Astrocyte (in vitro differentiated cells and primary cell): ENCODE measurements at regions not wholly inside any gene's neighbourhood (a gene's known extent, or its start where the extent isn't known, plus 50 kb on each side); places are given as distances from the start of the nearest gene placed in this dataset.

Experiments used
- DNase-seq: peaks from one replicate; pipeline ENCODE4 v3.0.0-alpha.2; 2010; ENCODE audit warnings: low read depth
- FAIRE-seq: peaks from 2 replicates; lab custom pipeline; 2011; peaks lifted over from hg19 to GRCh38; lab: Jason Lieb, UNC
- H2AFZ ChIP-seq: 2 replicates; pipeline ENCODE4 v1.6.0; 2012; ENCODE audit warnings: low read depth, low read length, inconsistent platforms
- H3K27ac ChIP-seq: 2 replicates; pipeline ENCODE4 v1.5.1; 2011; ENCODE audit warnings: low read depth, low read length, inconsistent platforms
- H3K27me3 ChIP-seq: 2 replicates; pipeline ENCODE4 v1.6.0; 2011; ENCODE audit warnings: low read length, inconsistent platforms; ENCODE audit not compliant: insufficient read depth
- H3K36me3 ChIP-seq: 2 replicates; pipeline ENCODE4 v1.5.1; 2011; ENCODE audit warnings: low read length, inconsistent platforms; ENCODE audit not compliant: insufficient read depth
- H3K4me1 ChIP-seq: 2 replicates; pipeline ENCODE4 v1.5.1; 2011; ENCODE audit warnings: low read length, inconsistent platforms; ENCODE audit not compliant: insufficient read depth
- H3K4me2 ChIP-seq: 2 replicates; pipeline ENCODE4 v1.6.0; 2012; ENCODE audit warnings: low read length, inconsistent platforms
- H3K4me3 ChIP-seq: 2 replicates; pipeline ENCODE4 v1.5.1; 2011; ENCODE audit warnings: low read depth, mild to moderate bottlenecking, low read length, inconsistent platforms; ENCODE audit not compliant: insufficient read depth
- H3K79me2 ChIP-seq: 2 replicates; pipeline ENCODE4 v1.6.0; 2012; ENCODE audit warnings: mild to moderate bottlenecking, low read length, inconsistent platforms; ENCODE audit not compliant: insufficient read depth
- H3K9ac ChIP-seq: 2 replicates; pipeline ENCODE4 v1.6.0; 2012; ENCODE audit warnings: mild to moderate bottlenecking, low read length, inconsistent platforms
- H3K9me3 ChIP-seq: 2 replicates; pipeline ENCODE4 v1.5.1; 2012; ENCODE audit warnings: low read depth, mild to moderate bottlenecking, low read length, inconsistent platforms; ENCODE audit not compliant: insufficient read depth
- H4K20me1 ChIP-seq: 2 replicates; pipeline ENCODE4 v1.6.0; 2012; ENCODE audit warnings: low read length, inconsistent platforms; ENCODE audit not compliant: insufficient read depth
- H3K27ac Mint-ChIP-seq: one replicate; pipeline ENCODE4 v1.8.0; 2021; ENCODE audit warnings: mild to moderate bottlenecking, mixed read lengths; ENCODE audit not compliant: unreplicated experiment
- H3K27me3 Mint-ChIP-seq: one replicate; pipeline ENCODE4 v1.8.0; 2021; ENCODE audit warnings: low read depth, mixed read lengths; ENCODE audit not compliant: unreplicated experiment
- H3K36me3 Mint-ChIP-seq: one replicate; pipeline ENCODE4 v1.8.0; 2021; ENCODE audit warnings: low read depth, mixed read lengths; ENCODE audit not compliant: unreplicated experiment
- H3K4me1 Mint-ChIP-seq: one replicate; pipeline ENCODE4 v1.8.0; 2021; ENCODE audit warnings: low read depth, mixed read lengths; ENCODE audit not compliant: unreplicated experiment
- H3K4me3 Mint-ChIP-seq: one replicate; pipeline ENCODE4 v1.8.0; 2021; ENCODE audit warnings: mild to moderate bottlenecking, moderate library complexity, mixed read lengths; ENCODE audit not compliant: unreplicated experiment
- H3K9me3 Mint-ChIP-seq: one replicate; pipeline ENCODE4 v1.8.0; 2021; ENCODE audit warnings: mild to moderate bottlenecking, mixed read lengths; ENCODE audit not compliant: unreplicated experiment
- EZH2 ChIP-seq: IDR thresholded peaks from 2 replicates; pipeline ENCODE4 v1.6.1; 2012; ENCODE audit warnings: mild to moderate bottlenecking, low read length, inconsistent platforms; ENCODE audit not compliant: insufficient read depth
- TF ChIP-seq, protein P1 (sequence below): IDR thresholded peaks from 2 replicates; pipeline ENCODE4 v1.5.1; 2011; ENCODE audit warnings: low read depth, mild to moderate bottlenecking, inconsistent platforms, low read length, moderate library complexity; ENCODE audit not compliant: insufficient read depth

DNA sequence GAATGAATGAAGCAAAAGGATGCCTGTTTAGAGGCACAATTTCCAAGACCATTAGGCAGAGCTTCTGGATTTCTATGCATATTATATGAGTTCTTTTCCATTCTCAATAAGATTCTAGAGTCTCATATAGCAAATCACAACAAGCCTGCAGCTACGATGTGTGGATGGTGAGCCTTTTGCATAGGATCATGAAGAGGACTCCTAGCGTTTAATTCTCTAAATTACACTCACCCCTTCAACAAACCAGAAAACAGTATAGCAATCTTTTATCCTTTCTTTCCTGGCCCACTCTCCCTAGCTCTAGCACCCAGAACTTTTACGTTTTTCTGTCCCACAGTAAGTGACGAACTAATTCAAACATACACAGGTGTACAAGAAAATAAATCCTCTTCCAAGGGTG, 293.1 kb upstream of the KLHL29 start:
- TF ChIP-seq, protein P1, sequence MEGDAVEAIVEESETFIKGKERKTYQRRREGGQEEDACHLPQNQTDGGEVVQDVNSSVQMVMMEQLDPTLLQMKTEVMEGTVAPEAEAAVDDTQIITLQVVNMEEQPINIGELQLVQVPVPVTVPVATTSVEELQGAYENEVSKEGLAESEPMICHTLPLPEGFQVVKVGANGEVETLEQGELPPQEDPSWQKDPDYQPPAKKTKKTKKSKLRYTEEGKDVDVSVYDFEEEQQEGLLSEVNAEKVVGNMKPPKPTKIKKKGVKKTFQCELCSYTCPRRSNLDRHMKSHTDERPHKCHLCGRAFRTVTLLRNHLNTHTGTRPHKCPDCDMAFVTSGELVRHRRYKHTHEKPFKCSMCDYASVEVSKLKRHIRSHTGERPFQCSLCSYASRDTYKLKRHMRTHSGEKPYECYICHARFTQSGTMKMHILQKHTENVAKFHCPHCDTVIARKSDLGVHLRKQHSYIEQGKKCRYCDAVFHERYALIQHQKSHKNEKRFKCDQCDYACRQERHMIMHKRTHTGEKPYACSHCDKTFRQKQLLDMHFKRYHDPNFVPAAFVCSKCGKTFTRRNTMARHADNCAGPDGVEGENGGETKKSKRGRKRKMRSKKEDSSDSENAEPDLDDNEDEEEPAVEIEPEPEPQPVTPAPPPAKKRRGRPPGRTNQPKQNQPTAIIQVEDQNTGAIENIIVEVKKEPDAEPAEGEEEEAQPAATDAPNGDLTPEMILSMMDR, result no peak
- TF ChIP-seq EZH2, result no peak
- H3K4me1 ChIP-seq, result no peaks in the 10 kb centered on the region
- peaks cover 3% of the 10 kb centered on the region for H3K4me1 Mint-ChIP-seq
- H3K4me3 Mint-ChIP-seq, result no peak overlapping the region
- peaks cover 14% of the 10 kb centered on the region for H3K27me3 Mint-ChIP-seq
- no peaks in the 10 kb centered on the region for H4K20me1 ChIP-seq
- H3K9ac ChIP-seq, result no peak overlapping the region
- no peaks in the 10 kb centered on the region for H3K79me2 ChIP-seq
- DNase-seq (no peak), FAIRE-seq (no peak)
- H2AFZ ChIP-seq, result no peak overlapping the region
- no peaks in the 10 kb centered on the region for H3K27me3 ChIP-seq
- H3K27ac ChIP-seq, result no peak overlapping the region
- peaks cover 4% of the 10 kb centered on the region for H3K9me3 Mint-ChIP-seq
- peaks cover 3% of the 10 kb centered on the region for H3K9me3 ChIP-seq
- H3K36me3 Mint-ChIP-seq, result no peaks in the 10 kb centered on the region
- no peak overlapping the region for H3K4me2 ChIP-seq
- H3K36me3 ChIP-seq, result no peaks in the 10 kb centered on the region
- H3K27ac Mint-ChIP-seq, result no peak overlapping the region
- no peak overlapping the region for H3K4me3 ChIP-seq

DNA sequence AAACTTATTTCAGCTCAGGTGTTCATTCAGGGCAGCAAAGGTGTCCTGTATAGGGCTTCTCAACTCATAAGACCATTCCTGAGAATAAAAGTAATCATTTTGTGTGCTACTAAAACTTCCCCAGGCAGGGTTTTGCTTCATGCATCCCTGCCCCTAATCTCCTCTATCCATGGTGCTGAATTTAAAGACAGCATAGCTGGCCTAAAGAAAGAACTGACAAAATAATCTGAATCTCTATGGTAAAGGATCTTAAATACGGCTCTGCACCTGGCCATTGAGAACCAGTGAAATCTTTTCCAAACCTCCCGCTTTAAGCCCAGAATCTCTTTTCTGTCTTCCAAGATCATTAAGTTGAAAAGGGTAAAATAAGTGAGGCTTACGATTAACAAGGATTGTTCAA, 292.1 kb upstream of the KLHL29 start:
- no peak for FAIRE-seq
- Mint-ChIP-seq H3K36me3 (no peaks in the 10 kb centered on the region), H3K27me3 (peaks cover 13% of the 10 kb centered on the region), H3K27ac (no peak overlapping the region), H3K9me3 (peaks cover 4% of the 10 kb centered on the region), H3K4me1 (peaks cover 5% of the 10 kb centered on the region), H3K4me3 (no peak overlapping the region)
- no peak overlapping the region for H3K9ac ChIP-seq
- no peak overlapping the region for H3K4me2 ChIP-seq
- H3K9me3 ChIP-seq, result peaks cover 3% of the 10 kb centered on the region
- no peaks in the 10 kb centered on the region for H3K79me2 ChIP-seq
- no peak for DNase-seq
- no peaks in the 10 kb centered on the region for H4K20me1 ChIP-seq
- H3K4me1 ChIP-seq, result no peaks in the 10 kb centered on the region
- H3K36me3 ChIP-seq, result no peaks in the 10 kb centered on the region
- no peak overlapping the region for H2AFZ ChIP-seq
- H3K27me3 ChIP-seq, result no peaks in the 10 kb centered on the region
- TF ChIP-seq, protein P1, result no peak
- no peak for TF ChIP-seq EZH2
- no peak overlapping the region for H3K27ac ChIP-seq
- H3K4me3 ChIP-seq, result no peak overlapping the region

DNA sequence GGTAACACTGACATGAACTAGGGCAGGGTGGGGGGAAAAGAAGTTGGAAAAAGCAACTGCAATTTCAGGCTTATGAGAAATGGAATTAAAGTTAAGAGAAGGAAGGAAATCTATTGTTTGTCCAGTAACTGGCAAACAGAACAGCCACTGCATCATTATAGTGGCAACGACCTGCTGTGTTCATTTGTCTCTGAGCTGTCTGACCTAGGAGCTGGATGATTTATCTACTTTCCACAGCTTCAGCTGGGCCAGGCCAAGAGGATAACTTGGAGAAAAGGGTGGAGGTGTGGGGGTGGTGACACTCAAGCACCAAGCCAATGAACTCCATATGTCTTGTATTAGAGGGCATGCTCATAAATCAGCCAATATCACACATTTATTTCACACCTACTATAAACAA, 291.5 kb upstream of the KLHL29 start:
- Histone ChIP-seq H3K27me3 (no peaks in the 10 kb centered on the region), H3K27ac (no peak overlapping the region), H2AFZ (no peak overlapping the region), H3K4me3 (no peak overlapping the region), H3K4me2 (no peak overlapping the region), H4K20me1 (no peaks in the 10 kb centered on the region), H3K9me3 (peaks cover 2% of the 10 kb centered on the region), H3K4me1 (no peaks in the 10 kb centered on the region), H3K36me3 (no peaks in the 10 kb centered on the region), H3K79me2 (no peaks in the 10 kb centered on the region), H3K9ac (no peak overlapping the region)
- DNase-seq (no peak), FAIRE-seq (no peak)
- H3K9me3 Mint-ChIP-seq, result peaks cover 4% of the 10 kb centered on the region
- no peaks in the 10 kb centered on the region for H3K36me3 Mint-ChIP-seq
- H3K4me1 Mint-ChIP-seq, result peaks cover 5% of the 10 kb centered on the region
- TF ChIP-seq, protein P1, result no peak
- TF ChIP-seq EZH2, result no peak
- no peak overlapping the region for H3K27ac Mint-ChIP-seq
- H3K27me3 Mint-ChIP-seq, result peaks cover 13% of the 10 kb centered on the region
- H3K4me3 Mint-ChIP-seq, result no peak overlapping the region
